ENCODE measurements at regions not wholly inside any gene's neighbourhood (a gene's known extent, or its start where the extent isn't known, plus 50 kb on each side); places are given as distances from the start of the nearest gene placed in this dataset.

DNA sequence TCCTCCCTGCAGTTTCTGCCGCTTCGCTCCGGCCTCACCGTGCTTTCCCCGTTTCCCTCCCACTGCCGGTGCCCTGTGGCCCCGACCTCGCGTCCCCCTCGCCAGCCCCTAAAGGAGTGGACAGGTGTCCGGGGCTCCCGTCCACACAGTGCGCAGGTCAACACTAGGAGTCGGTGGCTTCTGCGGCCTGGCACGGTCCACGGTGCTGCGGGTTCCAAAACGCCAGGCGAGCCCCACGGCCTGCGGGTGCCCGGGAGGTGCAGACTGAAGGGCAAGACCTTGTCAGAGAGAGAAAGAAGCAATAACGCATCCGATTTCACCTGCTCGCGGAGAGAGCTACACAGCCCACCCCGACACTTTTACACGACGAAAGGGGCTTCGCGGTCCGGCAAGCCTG is 588.7 kb upstream of the SALL3 start:
- Histone ChIP-seq H3K36me3 (no peaks in the 10 kb centered on the region), H3K27ac (no peak overlapping the region), H3K4me1 (no peaks in the 10 kb centered on the region), H3K9me3 (no peaks in the 10 kb centered on the region), H3K27me3 (no peaks in the 10 kb centered on the region), H3K4me3 (no peak overlapping the region)
- TF ChIP-seq POLR2A (IDR thresholded peaks at IDR 0.05), result no peak
- TF ChIP-seq POLR2AphosphoS5 (IDR thresholded peaks at IDR 0.05; ENCODE audit: insufficient read depth in 1 of 2, low read depth in 1 of 2), result no peak
- TF ChIP-seq, protein P1, sequence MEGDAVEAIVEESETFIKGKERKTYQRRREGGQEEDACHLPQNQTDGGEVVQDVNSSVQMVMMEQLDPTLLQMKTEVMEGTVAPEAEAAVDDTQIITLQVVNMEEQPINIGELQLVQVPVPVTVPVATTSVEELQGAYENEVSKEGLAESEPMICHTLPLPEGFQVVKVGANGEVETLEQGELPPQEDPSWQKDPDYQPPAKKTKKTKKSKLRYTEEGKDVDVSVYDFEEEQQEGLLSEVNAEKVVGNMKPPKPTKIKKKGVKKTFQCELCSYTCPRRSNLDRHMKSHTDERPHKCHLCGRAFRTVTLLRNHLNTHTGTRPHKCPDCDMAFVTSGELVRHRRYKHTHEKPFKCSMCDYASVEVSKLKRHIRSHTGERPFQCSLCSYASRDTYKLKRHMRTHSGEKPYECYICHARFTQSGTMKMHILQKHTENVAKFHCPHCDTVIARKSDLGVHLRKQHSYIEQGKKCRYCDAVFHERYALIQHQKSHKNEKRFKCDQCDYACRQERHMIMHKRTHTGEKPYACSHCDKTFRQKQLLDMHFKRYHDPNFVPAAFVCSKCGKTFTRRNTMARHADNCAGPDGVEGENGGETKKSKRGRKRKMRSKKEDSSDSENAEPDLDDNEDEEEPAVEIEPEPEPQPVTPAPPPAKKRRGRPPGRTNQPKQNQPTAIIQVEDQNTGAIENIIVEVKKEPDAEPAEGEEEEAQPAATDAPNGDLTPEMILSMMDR (IDR thresholded peaks at IDR 0.05), result no peak
- intact Hi-C loops (cut with DNase I), result no loop called here
- DNase-seq (ENCODE audit: extremely low spot score in 2 of 2), result no peak

DNA sequence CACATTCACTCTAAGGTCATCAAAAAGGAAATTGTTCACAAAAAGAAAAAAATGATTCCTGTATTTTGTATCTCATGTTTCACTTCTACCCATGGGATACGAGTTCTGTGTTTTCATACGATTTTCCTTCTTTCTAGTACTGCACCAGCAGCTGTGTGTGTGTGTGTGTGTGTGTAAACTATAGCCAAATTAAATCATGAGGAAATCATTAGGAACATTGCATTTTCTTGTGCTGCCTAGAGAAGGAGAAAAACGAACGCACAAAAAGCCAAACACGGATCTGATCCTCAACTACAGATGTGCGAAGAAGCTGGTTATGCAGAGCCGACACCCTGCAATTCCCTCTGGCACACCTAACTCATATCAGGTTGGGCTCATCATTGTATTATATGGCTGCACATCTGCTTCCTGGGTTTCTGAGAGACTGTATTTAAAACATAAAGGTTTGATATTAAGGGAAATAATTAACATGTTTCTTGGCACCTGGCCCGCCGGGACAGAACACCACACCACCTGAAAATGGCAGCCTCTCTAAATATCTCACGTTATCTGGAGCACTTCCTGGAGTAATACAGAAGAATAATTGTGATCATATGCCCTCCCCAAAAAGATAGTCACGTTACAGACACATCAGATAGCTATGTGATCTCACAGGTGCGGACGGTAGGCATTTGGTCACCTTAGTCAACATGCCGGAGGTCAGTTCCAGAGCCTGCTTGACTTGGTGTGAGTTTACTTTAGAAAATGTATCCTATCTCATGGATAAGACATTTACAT is 586.3 kb upstream of the SALL3 start:
- Histone ChIP-seq H3K4me1 (no peaks in the 10 kb centered on the region), H3K4me3 (no peak overlapping the region), H3K27ac (no peak overlapping the region), H3K9me3 (peaks cover 3% of the 10 kb centered on the region), H3K36me3 (no peaks in the 10 kb centered on the region), H3K27me3 (no peaks in the 10 kb centered on the region)
- intact Hi-C loops (cut with DNase I), result no loop called here
- TF ChIP-seq POLR2A (IDR thresholded peaks at IDR 0.05), result no peak
- TF ChIP-seq POLR2AphosphoS5 (IDR thresholded peaks at IDR 0.05; ENCODE audit: insufficient read depth in 1 of 2, low read depth in 1 of 2), result no peak
- TF ChIP-seq, protein P1 (IDR thresholded peaks at IDR 0.05), result no peak
- no peak for DNase-seq (ENCODE audit: extremely low spot score in 2 of 2)

DNA sequence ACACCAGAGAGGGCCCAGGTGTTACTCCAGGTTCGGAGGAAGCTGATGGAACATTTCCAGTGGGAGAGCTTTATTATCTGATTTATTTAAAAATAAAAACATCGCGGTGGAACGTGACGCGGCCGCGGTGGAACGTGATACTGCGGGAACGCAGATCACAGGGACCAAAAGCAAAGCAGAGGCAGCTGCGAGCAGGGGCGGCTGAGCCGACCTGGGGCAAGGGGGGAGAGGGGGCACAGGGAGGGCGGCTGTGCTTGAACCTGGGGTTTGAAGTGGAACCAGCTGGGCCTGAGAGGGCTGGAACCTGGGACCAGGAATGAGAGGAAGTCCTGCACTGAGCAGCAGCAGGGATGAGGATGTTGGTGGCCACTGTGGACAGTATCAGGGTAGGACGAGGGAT is 583.5 kb upstream of the SALL3 start:
- Histone ChIP-seq H3K4me3 (no peak overlapping the region), H3K27me3 (no peaks in the 10 kb centered on the region), H3K36me3 (no peaks in the 10 kb centered on the region), H3K27ac (no peak overlapping the region), H3K9me3 (peaks cover 3% of the 10 kb centered on the region), H3K4me1 (no peaks in the 10 kb centered on the region)
- no peak for TF ChIP-seq POLR2A (IDR thresholded peaks at IDR 0.05)
- TF ChIP-seq, protein P1 (IDR thresholded peaks at IDR 0.05), result no peak
- TF ChIP-seq POLR2AphosphoS5 (IDR thresholded peaks at IDR 0.05; ENCODE audit: insufficient read depth in 1 of 2, low read depth in 1 of 2), result no peak
- no peak for DNase-seq (ENCODE audit: extremely low spot score in 2 of 2)
- intact Hi-C loops (cut with DNase I), result no loop called here

DNA sequence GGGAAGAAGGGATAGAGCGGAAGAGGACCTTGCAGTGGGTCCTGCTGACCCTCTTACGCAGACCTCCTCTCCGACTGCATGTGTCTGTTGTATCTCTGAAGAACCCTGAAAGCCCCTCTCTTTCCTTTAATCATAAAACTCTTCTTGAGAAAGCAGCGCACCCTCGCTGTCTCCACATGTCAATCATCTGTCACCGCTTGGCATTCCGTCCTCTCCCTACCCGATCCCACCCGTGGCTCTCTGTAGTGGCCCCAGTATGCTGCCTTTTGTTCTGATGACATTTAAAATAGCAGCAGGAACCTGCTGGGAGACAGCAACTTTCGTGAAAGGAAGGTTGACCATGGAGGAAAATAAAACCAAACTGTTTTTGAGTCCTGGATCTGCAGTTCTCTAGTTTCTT is 582.9 kb upstream of the SALL3 start:
- Histone ChIP-seq H3K9me3 (peaks cover 3% of the 10 kb centered on the region), H3K27ac (no peak overlapping the region), H3K36me3 (no peaks in the 10 kb centered on the region), H3K4me1 (no peaks in the 10 kb centered on the region), H3K4me3 (no peak overlapping the region), H3K27me3 (no peaks in the 10 kb centered on the region)
- TF ChIP-seq, protein P1 (IDR thresholded peaks at IDR 0.05), result no peak
- no peak for TF ChIP-seq POLR2AphosphoS5 (IDR thresholded peaks at IDR 0.05; ENCODE audit: insufficient read depth in 1 of 2, low read depth in 1 of 2)
- no peak for TF ChIP-seq POLR2A (IDR thresholded peaks at IDR 0.05)
- no peak for DNase-seq (ENCODE audit: extremely low spot score in 2 of 2)
- intact Hi-C loops (cut with DNase I), result no loop called here

DNA sequence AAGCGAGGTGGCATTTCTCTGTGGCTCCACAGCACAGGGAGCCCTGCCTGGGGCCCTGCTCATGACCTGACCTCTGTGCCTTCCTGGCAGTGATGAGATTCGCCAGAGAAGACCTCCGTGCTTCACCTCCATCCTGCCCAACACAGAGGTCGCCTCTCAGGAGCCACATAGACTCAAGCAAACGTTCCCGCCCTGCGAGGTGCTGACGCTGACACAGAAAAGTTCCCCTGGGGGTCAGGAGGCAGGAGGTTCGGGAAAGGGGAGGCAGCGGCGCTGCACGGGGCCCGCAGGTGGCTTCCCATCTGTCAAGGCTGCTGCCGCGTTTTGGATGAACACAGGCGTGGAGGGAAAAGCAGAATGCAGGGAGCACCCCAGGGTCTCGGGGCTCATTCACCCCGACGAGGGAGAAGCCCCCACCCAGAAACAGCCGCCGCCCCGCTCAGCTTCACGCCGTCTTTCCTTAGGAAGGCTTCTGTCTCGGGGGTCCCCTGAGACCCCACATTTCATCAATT is 579.6 kb upstream of the SALL3 start:
- DNase-seq (ENCODE audit: extremely low spot score in 2 of 2), result no peak
- Histone ChIP-seq H3K4me1 (no peaks in the 10 kb centered on the region), H3K36me3 (no peaks in the 10 kb centered on the region), H3K4me3 (no peak overlapping the region), H3K27me3 (no peaks in the 10 kb centered on the region), H3K9me3 (peaks cover 3% of the 10 kb centered on the region), H3K27ac (no peak overlapping the region)
- intact Hi-C loops (cut with DNase I), result no loop called here
- TF ChIP-seq POLR2AphosphoS5 (IDR thresholded peaks at IDR 0.05; ENCODE audit: insufficient read depth in 1 of 2, low read depth in 1 of 2), result no peak

All from vagina (tissue), 2 donors.